HG03064 (cell line): ENCODE measurements at regions not wholly inside any gene's neighbourhood (a gene's known extent, or its start where the extent isn't known, plus 50 kb on each side); places are given as distances from the start of the nearest gene placed in this dataset.

ENCODE experiments used
- ATAC-seq: cut with Tn5 transposase; IDR thresholded peaks from one replicate; pipeline ENCODE4 v1.9.1; 2021; ENCODE audit warnings: low read depth; ENCODE audit not compliant: unreplicated experiment

- ATAC-seq: no peak
Measured at GRCh38 chr2:118479020-118479419, 368.4 kb downstream of the EN1 start.

GRCh38 chr2:118477111-118477862 lies 370.2 kb downstream of the EN1 start:
- ATAC-seq: no peak

DNA sequence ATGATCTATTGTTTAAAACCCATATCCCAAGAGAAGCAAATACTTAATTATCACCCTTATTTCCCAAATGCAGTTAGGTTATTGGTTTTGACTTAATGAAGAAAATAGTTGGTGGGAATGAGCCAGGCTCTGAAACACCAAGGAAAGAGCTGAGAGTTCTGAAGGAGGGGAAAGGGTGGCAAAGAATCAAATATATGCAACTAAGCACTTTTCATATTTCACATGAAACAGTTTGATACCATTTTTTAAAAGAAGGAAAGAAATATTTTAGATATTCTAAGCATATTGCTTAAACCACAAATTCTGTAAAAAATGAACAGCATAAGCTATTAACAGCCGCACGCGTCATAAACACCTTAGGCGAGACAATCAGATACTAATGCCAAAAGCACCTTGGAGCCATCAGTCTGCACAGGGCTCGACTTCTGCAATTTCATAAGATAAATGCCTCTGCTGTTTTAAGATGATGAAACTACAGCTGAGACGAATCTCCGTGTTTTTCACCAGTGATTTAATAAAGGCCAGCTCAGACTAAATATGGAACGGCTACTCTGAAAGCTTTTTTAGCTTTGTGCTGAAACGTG lies 371.7 kb downstream of the EN1 start:
- no peak for ATAC-seq

DNA sequence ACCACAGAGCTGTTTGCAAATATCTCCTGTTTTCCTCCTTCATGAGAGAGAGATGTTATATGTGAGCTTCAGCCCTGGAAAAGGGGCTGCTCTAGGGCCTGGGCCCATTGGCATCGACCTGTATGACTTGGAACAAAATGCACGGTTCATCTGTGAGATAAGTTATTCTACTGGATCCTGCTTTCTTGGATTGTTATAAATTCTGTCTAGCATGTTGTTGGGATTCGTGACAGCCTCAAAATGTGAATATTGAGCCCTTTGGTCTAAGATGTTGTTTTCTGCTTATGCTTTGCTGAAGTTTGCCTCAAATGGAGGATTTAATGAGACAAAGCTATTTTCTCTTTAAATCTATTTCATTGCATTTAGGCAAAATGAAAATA lies 372.9 kb downstream of the EN1 start:
- ATAC-seq: no peak

DNA sequence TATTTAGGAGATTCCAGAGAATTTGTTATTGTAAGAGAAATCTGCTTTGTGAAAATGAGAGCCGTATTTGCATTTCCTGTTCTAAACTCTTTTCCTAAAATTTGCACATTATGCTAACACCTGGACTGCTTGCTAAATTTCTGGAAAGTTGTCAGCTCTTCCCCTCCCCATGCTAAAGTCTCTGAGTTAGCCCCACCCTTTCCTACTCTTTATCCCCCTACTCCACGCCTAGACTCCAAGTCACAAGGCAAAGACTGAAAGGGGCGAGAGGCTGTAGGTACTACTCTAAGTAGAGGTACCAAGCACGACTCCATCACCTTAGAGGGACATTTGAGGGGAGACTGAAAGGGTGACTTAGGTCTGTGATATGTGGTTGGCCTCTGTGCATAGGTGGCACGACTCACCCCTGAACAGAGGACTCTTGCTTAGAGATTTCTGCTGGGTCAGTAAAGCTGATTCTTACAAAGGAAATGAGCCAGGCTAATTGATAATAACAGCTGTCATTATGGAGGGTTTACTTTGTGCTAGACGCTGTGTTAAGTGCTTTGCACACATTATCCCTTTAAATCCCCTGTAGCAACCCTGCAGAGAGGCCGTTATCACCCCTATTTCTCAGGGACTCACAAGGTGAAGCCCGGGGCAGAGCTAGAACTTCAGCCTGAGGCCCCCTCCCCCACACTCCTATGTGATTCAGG lies 373.5 kb downstream of the EN1 start:
- ATAC-seq: no peak

DNA sequence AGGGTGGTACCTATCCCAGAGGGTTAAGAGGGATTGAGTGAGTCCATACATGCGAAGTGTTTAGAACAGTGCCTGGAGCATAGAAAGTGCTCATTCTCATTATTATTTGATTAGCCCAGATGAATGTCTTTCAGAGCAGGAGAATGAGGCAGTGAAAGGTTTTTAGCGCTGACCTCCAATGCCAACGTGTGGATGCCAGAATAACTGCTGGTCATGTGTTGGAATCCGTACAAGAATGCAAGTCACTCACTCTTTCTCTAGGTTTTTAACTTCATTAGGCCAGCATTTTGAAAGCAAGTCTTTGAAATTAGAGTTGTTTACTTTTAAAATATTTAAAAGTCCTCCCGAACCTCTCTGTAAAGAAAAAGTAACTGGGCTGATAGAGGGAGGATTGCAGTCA lies 374.2 kb downstream of the EN1 start:
- no peak for ATAC-seq

- no peak for ATAC-seq
Measured at GRCh38 chr2:118470297-118470696, 377.2 kb downstream of the EN1 start.

GRCh38 chr2:118469103-118469502 lies 378.3 kb downstream of the EN1 start:
- ATAC-seq: no peak

GRCh38 chr2:118464546-118465265 lies 376.4 kb downstream of the INSIG2 start:
- no peak for ATAC-seq

DNA sequence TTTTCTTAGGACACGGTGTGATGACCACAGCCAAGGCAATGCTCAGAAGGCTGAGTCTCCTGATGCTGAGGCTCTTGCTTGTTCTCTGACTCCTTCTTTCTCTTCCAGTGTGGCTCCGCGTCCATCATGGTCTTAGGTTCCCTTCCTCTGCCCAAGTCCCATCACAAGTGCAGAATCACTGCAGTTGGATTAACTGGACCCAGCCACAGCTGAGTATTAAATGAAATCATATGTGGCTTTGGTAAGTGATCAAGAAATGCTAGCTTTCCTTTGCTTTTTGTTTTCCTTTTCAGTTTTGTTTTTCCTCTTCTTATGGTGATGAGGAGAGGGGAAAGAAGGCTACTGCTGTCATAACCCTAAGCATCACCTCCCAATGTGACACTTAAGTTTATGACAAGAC lies 375.8 kb downstream of the INSIG2 start:
- no peak for ATAC-seq

GRCh38 chr2:118460425-118460824 lies 372.2 kb downstream of the INSIG2 start:
- no peak for ATAC-seq

DNA sequence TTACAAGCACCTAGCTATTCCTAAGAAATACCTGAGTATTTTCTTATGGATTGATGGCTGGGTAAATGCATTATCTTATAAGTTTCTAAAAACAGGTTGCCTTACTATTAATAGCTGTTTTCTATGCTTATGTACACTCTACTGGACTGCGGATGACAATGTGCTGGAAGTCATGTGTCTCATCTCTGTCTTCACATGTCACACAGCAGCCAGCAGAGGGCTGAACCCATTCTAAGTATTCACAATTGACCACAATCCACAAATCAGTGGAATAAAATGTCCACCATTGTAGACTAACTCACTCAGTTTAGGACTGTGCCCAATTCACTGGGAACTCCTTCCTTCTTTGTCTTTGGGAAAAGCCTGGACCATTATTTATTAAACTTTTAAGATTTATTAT lies 371.2 kb downstream of the INSIG2 start:
- no peak for ATAC-seq

DNA sequence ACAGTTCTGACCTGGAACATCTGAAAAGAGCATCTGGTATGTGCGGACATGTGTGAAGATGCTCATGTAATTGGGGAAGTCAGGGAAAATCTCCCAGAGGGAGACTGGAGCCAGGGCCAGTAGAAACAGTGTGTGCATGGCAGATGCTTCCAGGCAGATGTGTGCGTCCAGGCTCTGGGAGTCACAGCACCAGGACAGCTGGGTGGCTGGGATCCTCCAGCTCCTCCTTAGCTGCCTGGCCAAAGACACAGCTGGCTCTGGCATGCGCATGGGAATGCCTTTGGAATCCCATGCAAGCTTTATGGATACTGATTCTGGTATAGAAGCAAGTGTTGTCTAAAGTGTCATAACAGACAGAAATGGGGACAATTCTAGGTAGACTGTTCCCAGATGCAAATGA lies 369.7 kb downstream of the INSIG2 start:
- no peak for ATAC-seq

DNA sequence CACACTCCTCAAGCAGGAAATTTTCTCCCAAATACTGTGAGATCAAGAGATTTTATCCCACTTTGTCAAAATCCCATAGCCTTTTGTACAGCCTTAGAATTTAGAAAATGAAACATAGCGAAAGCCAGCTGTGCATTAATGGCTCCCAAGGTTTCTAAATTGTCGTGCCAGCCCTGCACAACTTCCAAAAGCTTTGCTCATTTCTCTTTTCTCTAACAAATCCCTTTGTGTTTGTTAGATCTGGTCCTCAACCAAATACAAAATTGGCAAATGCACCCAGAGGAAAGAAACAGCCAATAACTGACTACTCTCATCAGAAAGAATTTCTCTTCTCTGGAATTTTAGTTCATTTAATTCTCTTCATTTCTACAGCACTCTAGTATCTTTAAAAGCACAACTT lies 361.1 kb downstream of the INSIG2 start:
- no peak for ATAC-seq

DNA sequence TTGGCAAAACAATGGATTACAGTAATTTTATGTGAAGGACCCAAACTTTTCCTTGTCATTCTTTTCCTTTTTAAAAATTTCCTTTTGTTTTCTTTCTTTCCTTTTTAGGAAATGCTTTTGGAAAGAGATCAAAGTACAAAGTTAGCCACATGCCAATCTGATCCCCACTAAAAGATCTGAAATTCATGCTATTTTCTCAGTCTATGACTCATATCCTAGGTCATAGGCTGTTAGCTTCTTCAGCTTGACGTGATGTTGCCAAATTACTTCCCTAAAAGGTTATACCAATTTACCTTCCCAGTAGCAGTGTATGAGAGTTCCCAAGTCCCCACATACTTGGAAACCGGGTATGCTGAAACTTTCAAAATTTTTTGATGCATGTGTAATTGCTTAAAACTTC lies 355.3 kb downstream of the INSIG2 start:
- ATAC-seq: no peak

DNA sequence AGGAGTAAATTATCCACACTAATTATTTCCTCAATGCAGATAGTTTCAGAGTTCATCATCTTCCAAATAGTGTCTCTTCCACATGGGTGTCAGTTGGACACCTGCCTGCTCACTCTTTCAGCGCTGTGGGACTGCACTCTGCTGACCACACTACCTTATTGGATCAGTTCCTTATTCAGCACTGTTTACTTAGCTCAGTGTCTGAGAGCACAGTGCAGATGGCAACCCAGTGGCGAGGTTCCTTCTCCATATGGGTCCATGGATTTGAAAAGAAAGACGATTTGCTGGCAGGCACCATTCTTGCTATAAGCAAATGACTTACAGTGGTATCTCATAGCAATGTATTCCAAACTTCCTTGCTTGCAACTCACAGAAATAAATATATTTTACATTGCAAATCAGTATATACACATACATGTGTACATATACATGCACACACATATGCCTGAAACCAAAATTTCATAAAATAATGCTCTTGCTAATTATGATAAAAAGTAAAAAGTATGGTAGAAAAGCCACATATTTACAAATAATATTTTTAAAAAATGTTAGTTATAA lies 354.8 kb downstream of the INSIG2 start:
- no peak for ATAC-seq

GRCh38 chr2:118442046-118442445 lies 353.8 kb downstream of the INSIG2 start:
- ATAC-seq: no peak

- no peak for ATAC-seq
Measured at GRCh38 chr2:118440404-118441098, 352.3 kb downstream of the INSIG2 start.

DNA sequence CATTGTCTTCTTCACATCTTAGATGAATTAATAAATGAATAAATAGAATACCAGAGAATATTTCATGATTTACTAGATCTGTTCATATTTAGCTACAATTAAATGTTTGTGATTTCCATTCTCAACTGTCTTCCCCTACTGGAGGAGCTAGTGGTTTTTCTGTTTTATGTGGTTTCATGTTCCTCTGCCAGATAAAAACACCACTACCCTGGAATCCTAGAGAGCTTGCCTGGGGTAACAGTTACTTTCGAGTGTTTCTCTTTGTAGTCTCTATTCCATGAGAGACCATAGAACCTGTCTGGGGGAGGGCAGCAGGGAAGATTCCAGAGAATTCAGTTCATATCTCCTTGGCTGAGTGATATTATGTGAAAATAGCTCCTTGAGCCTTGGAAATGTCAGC lies 349.2 kb downstream of the INSIG2 start:
- ATAC-seq: no peak

DNA sequence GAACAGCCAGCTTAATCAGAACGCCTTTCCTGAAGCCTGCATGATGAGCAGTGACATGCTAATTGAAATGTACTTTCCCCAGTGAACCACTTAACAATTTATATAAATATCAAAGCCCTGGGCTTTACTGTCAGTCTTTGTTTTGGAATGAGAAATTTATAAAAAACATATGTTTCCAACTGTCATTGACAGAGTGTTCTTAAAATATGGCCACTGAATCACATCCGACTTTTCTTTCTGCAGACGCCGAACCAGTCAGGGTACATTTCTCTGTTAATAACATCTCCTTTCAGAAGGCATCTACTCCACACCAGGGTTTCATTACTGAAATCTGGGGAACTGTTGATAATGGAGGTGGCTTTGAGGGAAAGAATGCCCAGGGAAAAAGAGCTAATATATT lies 343.7 kb downstream of the INSIG2 start:
- ATAC-seq: no peak
